HepG2 (cell line): ENCODE measurements at regions not wholly inside any gene's neighbourhood (a gene's known extent, or its start where the extent isn't known, plus 50 kb on each side); places are given as distances from the start of the nearest gene placed in this dataset.

Experiments
- ATAC-seq: fragments of 200-7000 bp; cut with Tn5 transposase; 3 replicates; pipeline ENCODE4 v1.9.1; 2020; ENCODE audit warnings: mild to moderate bottlenecking, moderate library complexity
- BruUV-seq: library from RNA; stranded (reverse); fragments of 400-500 nt; replicated peaks from 2 replicates; lab custom pipeline; 2021; lab: Mats Ljungman, UMichigan
- CTCF ChIA-PET: fragments of 300-600 bp; formaldehyde crosslinking; extraction: SDS; loops from one replicate; lab custom pipeline; 2021; ENCODE audit warnings: low total read pairs, inconsistent platforms, low intra/inter-chr PET ratio; lab: Yijun Ruan, JAX
- POLR2A ChIA-PET: fragments of 350-600 bp; sonication (Branson Sonifier 250); formaldehyde crosslinking; loops from one replicate; lab custom pipeline; 2020; ENCODE audit warnings: antibody characterized with exemption, inconsistent platforms; lab: Yijun Ruan, JAX
- DNase-seq: peaks from one replicate; pipeline ENCODE4 v3.0.0-alpha.2; 2015; ENCODE audit warnings: low spot score
- FAIRE-seq: peaks from 3 replicates; lab custom pipeline; 2011; peaks lifted over from hg19 to GRCh38; lab: Jason Lieb, UNC
- H2AFZ ChIP-seq: one replicate; pipeline ENCODE4 v1.6.1; 2011; ENCODE audit warnings: low read length, inconsistent platforms
- H3K27ac ChIP-seq: fragments of 300-600 bp; 3 replicates; pipeline ENCODE4 v1.8.0; 2011; ENCODE audit warnings: mixed run types, mild to moderate bottlenecking, mixed read lengths, low read length, inconsistent platforms; ENCODE audit not compliant: insufficient read depth; ENCODE audit errors: extremely low read length
- H3K27me3 ChIP-seq, 2 experiments: fragments of 200-600 bp in 1 of 2; 2 replicates in 1 of 2; 3 replicates in 1 of 2; pipeline versions ENCODE4 v1.6.0 to v1.8.0; 2011; ENCODE audit warnings: low read length in 2 of 2, mild to moderate bottlenecking in 2 of 2, moderate library complexity in 2 of 2, inconsistent platforms in 1 of 2; ENCODE audit not compliant: insufficient read depth in 2 of 2, control insufficient read depth in 1 of 2
- H3K36me3 ChIP-seq, 2 experiments: fragments of 200-600 bp in 1 of 2; replicated peaks in 1 of 2; 2 replicates in 1 of 2; 3 replicates in 1 of 2; pipeline versions ENCODE4 v1.5.1 to v1.8.0; 2011; ENCODE audit warnings: low read length in 2 of 2, inconsistent platforms in 1 of 2; ENCODE audit not compliant: insufficient read depth in 2 of 2, control insufficient read depth in 1 of 2
- H3K4me1 ChIP-seq: 2 replicates; pipeline ENCODE4 v1.5.1; 2012; ENCODE audit warnings: low read length, inconsistent platforms; ENCODE audit not compliant: insufficient read depth
- H3K4me2 ChIP-seq: 2 replicates; pipeline ENCODE4 v1.6.0; 2011; ENCODE audit warnings: low read depth, low read length, inconsistent platforms
- H3K4me3 ChIP-seq, 3 experiments: fragments of 200-600 bp in 1 of 3; sonication (generic), shearing (Covaris generic) in 1 of 3; replicated peaks in 1 of 3; 2 replicates each; pipeline ENCODE4 v1.5.1; 2011 to 2016; ENCODE audit warnings: low read length in 3 of 3, inconsistent platforms in 2 of 3, low read depth in 2 of 3, mild to moderate bottlenecking in 2 of 3, control low read depth in 1 of 3, mixed read lengths in 1 of 3; ENCODE audit not compliant: insufficient read depth in 1 of 3
- H3K79me2 ChIP-seq: one replicate; pipeline ENCODE4 v1.6.1; 2011; ENCODE audit warnings: low read length, inconsistent platforms; ENCODE audit not compliant: insufficient read depth
- H3K9ac ChIP-seq: 2 replicates; pipeline ENCODE4 v1.6.0; 2011; ENCODE audit warnings: mild to moderate bottlenecking, low read depth, low read length, inconsistent platforms; ENCODE audit not compliant: insufficient read depth
- H3K9me3 ChIP-seq: 2 replicates; pipeline ENCODE4 v1.5.1; 2012; ENCODE audit warnings: mild to moderate bottlenecking, low read length
- H4K20me1 ChIP-seq: 2 replicates; pipeline ENCODE4 v1.6.0; 2011; ENCODE audit warnings: inconsistent platforms, mild to moderate bottlenecking, low read length, moderate library complexity; ENCODE audit not compliant: insufficient read depth
- AGO1 ChIP-seq: fragments of 200-400 bp; formaldehyde crosslinking; IDR thresholded peaks from 2 replicates; pipeline ENCODE4 v1.6.1; 2017; ENCODE audit warnings: mild to moderate bottlenecking, low read depth, low read length, moderate library complexity; ENCODE audit not compliant: poor library complexity, severe bottlenecking
- DBP ChIP-seq: sonication (generic); formaldehyde crosslinking; IDR thresholded peaks from 2 replicates; pipeline ENCODE4 v1.4.0; 2020; ENCODE audit warnings: missing genetic modification reagents; ENCODE audit errors: not compliant biosample characterization
- MXD4 ChIP-seq: IDR thresholded peaks from 2 replicates; pipeline ENCODE4 v1.6.1; 2016; ENCODE audit warnings: mild to moderate bottlenecking, missing biosample characterization, missing genetic modification reagents
- NAIF1 ChIP-seq: sonication (generic); formaldehyde crosslinking; IDR thresholded peaks from 2 replicates; pipeline ENCODE4 v1.5.0; 2020; ENCODE audit warnings: mild to moderate bottlenecking, missing genetic modification reagents, borderline replicate concordance
- NFIB ChIP-seq: sonication (generic); formaldehyde crosslinking; IDR thresholded peaks from 2 replicates; pipeline ENCODE4 v1.9.0; 2021; ENCODE audit warnings: missing genetic modification reagents, mild to moderate bottlenecking, borderline replicate concordance
- PLSCR1 ChIP-seq: sonication (generic); formaldehyde crosslinking; IDR thresholded peaks from 2 replicates; pipeline ENCODE4 v1.5.0; 2020; ENCODE audit warnings: missing genetic modification reagents, mild to moderate bottlenecking, borderline replicate concordance
- RBFOX2 ChIP-seq: fragments of 200-400 bp; formaldehyde crosslinking; IDR thresholded peaks from 2 replicates; pipeline ENCODE4 v1.6.1; 2017; ENCODE audit warnings: low read depth, mild to moderate bottlenecking, low read length
- SCMH1 ChIP-seq: sonication (generic); formaldehyde crosslinking; IDR thresholded peaks from 2 replicates; pipeline ENCODE4 v1.9.0; 2021; ENCODE audit warnings: missing genetic modification reagents, mild to moderate bottlenecking, borderline replicate concordance
- STAT5B ChIP-seq: sonication (generic); formaldehyde crosslinking; IDR thresholded peaks from 2 replicates; pipeline ENCODE4 v1.4.0; 2020; ENCODE audit warnings: missing genetic modification reagents
- USF2 ChIP-seq, 2 experiments: sonication (generic) in 1 of 2; formaldehyde crosslinking in 1 of 2; IDR thresholded peaks; 2 replicates each; pipeline versions ENCODE4 v1.5.1 to v1.6.1; 2011 to 2020; ENCODE audit warnings: borderline replicate concordance in 1 of 2, low read depth in 1 of 2, low read length in 1 of 2, mild to moderate bottlenecking in 1 of 2, missing genetic modification reagents in 1 of 2, moderate library complexity in 1 of 2
- YY1 ChIP-seq: IDR thresholded peaks from 2 replicates; pipeline ENCODE4 v1.6.1; 2011; ENCODE audit warnings: low read length, low read depth, moderate library complexity, mild to moderate bottlenecking; ENCODE audit not compliant: insufficient read depth, insufficient replicate concordance
- ZNF224 ChIP-seq: sonication (generic); formaldehyde crosslinking; IDR thresholded peaks from 2 replicates; pipeline ENCODE4 v1.5.0; 2020; ENCODE audit warnings: mild to moderate bottlenecking, missing genetic modification reagents
- ZNF513 ChIP-seq: sonication (generic); formaldehyde crosslinking; conservative IDR thresholded peaks from 2 replicates; pipeline ENCODE4 v1.5.0; 2020; ENCODE audit warnings: missing genetic modification reagents
- ZNF570 ChIP-seq: sonication (generic); formaldehyde crosslinking; IDR thresholded peaks from 2 replicates; pipeline ENCODE4 v1.4.0; 2020; ENCODE audit warnings: mild to moderate bottlenecking, missing genetic modification reagents, borderline replicate concordance
- ZNF574 ChIP-seq: sonication (generic); formaldehyde crosslinking; IDR thresholded peaks from 2 replicates; pipeline ENCODE4 v1.4.0; 2020; ENCODE audit warnings: missing genetic modification reagents
- ZSCAN31 ChIP-seq: sonication (generic); formaldehyde crosslinking; IDR thresholded peaks from 2 replicates; pipeline ENCODE4 v1.5.0; 2020; ENCODE audit warnings: low read depth, mild to moderate bottlenecking, missing genetic modification reagents
- WGBS: methylation state at CpG from one replicate; pipeline ENCODE4 v1.1.6; 2017; ENCODE audit warnings: low lambda C conversion rate; 5-methylcytosine and 5-hydroxymethylcytosine counted together
- in situ Hi-C: cut with HindIII; loops from 2 replicates; pipeline ENCODE4 v1.10.0; 2017; ENCODE audit warnings: low pct_unique_long_range_greater_than_20kb; ENCODE audit not compliant: extremely low pct_ligation_motif_present
- intact Hi-C: fragments of 100-400 bp; cut with micrococcal nuclease; formaldehyde crosslinking; loops from one replicate; pipeline ENCODE4 v1.10.0; 2022; ENCODE audit not compliant: unreplicated experiment

- ChIA-PET CTCF (no interaction called here), POLR2A (no interaction called here)
- H3K27me3 ChIP-seq: no peaks in the 10 kb centered on the region
- DNase-seq (no peak), FAIRE-seq (no peak), ATAC-seq (no peak)
- H3K9ac ChIP-seq: no peak overlapping the region
- no peak overlapping the region for H2AFZ ChIP-seq
- H3K79me2 ChIP-seq: no peaks in the 10 kb centered on the region
- WGBS: 72% methylated on average over 3 of the region's 3 CpGs
- no peak overlapping the region for H3K4me3 ChIP-seq
- intact Hi-C loops (no loop called here), in situ Hi-C loops (no loop called here)
- H3K4me2 ChIP-seq: no peak overlapping the region
- H3K36me3 ChIP-seq: no peaks in the 10 kb centered on the region
- H3K9me3 ChIP-seq: no peaks in the 10 kb centered on the region
- no peaks in the 10 kb centered on the region for H3K4me1 ChIP-seq
- no TSS peak for BruUV-seq
- no peak overlapping the region for H3K27ac ChIP-seq
- no peaks in the 10 kb centered on the region for H4K20me1 ChIP-seq
- no peak for TF ChIP-seq NFIB (CRISPR knock-in tag)
- no peak for TF ChIP-seq ZNF574 (CRISPR knock-in tag)
- no peak for TF ChIP-seq DBP (CRISPR knock-in tag)
- no peak for TF ChIP-seq USF2 (IDR thresholded peaks at IDR 0.05; ENCODE audit: low read depth, low read length)
- TF ChIP-seq USF2 (CRISPR knock-in tag; IDR thresholded peaks at IDR 0.05; ENCODE audit: borderline replicate concordance): no peak
- TF ChIP-seq ZNF570 (CRISPR knock-in tag): no peak
- TF ChIP-seq ZNF224 (CRISPR knock-in tag): no peak
- no peak for TF ChIP-seq NAIF1 (CRISPR knock-in tag)
- no peak for TF ChIP-seq PLSCR1
- TF ChIP-seq RBFOX2: no peak
- TF ChIP-seq SCMH1 (CRISPR knock-in tag): no peak
- TF ChIP-seq ZSCAN31 (CRISPR knock-in tag): no peak
- TF ChIP-seq STAT5B (CRISPR knock-in tag): no peak
- TF ChIP-seq ZNF513 (CRISPR knock-in tag): no peak
- no peak for TF ChIP-seq AGO1
- TF ChIP-seq MXD4: no peak
- TF ChIP-seq YY1: no peak
Observed at GRCh38 chr13:33978653-33979052, 160.7 kb downstream of the RFC3 start.
